ENCODE measurements at regions not wholly inside any gene's neighbourhood (a gene's known extent, or its start where the extent isn't known, plus 50 kb on each side); places are given as distances from the start of the nearest gene placed in this dataset.

DNA sequence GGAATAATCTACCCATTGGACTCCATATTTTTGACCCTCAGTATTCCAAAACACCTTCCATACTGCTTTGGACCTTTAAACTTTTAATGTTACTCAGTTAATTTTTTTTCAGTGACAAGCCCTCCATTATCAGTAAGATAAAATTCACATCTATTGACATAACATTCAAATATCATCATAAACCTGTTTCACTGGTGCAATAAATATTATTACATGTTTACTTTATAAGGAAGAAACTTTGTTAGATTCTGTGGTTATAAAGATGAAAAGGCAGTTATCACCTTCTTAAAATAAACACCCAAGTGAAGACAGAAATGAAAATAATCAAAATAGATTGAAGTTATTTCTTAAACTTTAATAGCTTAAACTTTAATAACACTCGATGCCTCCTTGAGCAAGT is 758.5 kb upstream of the ADGRL2 start:
- no peak for TF ChIP-seq EZH2phosphoT487 (IDR thresholded peaks at IDR 0.05; ENCODE audit: low read length)
- no peak for TF ChIP-seq EZH2 (optimal IDR thresholded peaks at IDR 0.05; ENCODE audit: low read depth, low read length)
- TF ChIP-seq, protein P1, sequence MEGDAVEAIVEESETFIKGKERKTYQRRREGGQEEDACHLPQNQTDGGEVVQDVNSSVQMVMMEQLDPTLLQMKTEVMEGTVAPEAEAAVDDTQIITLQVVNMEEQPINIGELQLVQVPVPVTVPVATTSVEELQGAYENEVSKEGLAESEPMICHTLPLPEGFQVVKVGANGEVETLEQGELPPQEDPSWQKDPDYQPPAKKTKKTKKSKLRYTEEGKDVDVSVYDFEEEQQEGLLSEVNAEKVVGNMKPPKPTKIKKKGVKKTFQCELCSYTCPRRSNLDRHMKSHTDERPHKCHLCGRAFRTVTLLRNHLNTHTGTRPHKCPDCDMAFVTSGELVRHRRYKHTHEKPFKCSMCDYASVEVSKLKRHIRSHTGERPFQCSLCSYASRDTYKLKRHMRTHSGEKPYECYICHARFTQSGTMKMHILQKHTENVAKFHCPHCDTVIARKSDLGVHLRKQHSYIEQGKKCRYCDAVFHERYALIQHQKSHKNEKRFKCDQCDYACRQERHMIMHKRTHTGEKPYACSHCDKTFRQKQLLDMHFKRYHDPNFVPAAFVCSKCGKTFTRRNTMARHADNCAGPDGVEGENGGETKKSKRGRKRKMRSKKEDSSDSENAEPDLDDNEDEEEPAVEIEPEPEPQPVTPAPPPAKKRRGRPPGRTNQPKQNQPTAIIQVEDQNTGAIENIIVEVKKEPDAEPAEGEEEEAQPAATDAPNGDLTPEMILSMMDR (IDR thresholded peaks at IDR 0.05; ENCODE audit: low read length) = no peak
- H3F3A ChIP-seq (ENCODE audit: insufficient read depth, low read length) = no peaks in the 10 kb centered on the region
- no peak overlapping the region for H2AFZ ChIP-seq (ENCODE audit: low read length)
- H3K4me1 ChIP-seq (ENCODE audit: low read length) = no peaks in the 10 kb centered on the region
- no peak for DNase-seq
- no peaks in the 10 kb centered on the region for H3K27me3 ChIP-seq (replicated peaks; ENCODE audit: insufficient read depth, low read length)
- no peak overlapping the region for H3K27ac ChIP-seq (ENCODE audit: low read length)
- no peaks in the 10 kb centered on the region for H3K9me2 ChIP-seq (replicated peaks; ENCODE audit: insufficient read depth, low read length)
- no peaks in the 10 kb centered on the region for H4K20me1 ChIP-seq (ENCODE audit: insufficient read depth, low read length)
- H3K9ac ChIP-seq (ENCODE audit: low read length) = no peak overlapping the region
- H3K36me3 ChIP-seq (replicated peaks; ENCODE audit: insufficient read depth, low read length) = no peaks in the 10 kb centered on the region
- H3K79me2 ChIP-seq (ENCODE audit: low read length) = no peaks in the 10 kb centered on the region
- H3K4me2 ChIP-seq (ENCODE audit: low read depth, low read length) = no peak overlapping the region
- no peaks in the 10 kb centered on the region; the same call in 1 of the 2 replicates for H3K9me3 ChIP-seq (replicated peaks; ENCODE audit: insufficient read depth, low read length)
- H3K4me3 ChIP-seq (ENCODE audit: low read length) = no peak overlapping the region

DNA sequence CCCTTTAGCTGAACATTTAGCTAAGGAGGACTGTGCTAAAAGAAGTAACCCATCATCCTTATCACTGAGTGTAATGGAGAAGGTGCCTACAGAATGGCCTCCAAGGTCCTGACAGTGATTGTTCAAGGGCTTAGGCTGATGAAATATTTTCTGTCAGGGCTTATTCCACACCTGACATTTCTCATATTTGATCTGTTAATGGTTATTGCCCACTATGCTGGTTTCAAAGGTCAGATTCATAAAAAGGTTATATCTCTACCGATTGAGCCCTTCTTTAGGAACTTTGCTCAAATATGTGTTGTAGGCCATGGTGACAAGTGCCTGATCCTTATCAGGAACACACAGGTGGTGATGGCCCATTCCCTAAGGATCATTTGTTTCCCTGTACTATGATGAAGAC is 766.4 kb upstream of the ADGRL2 start:
- no peak overlapping the region for H3K9ac ChIP-seq (ENCODE audit: low read length)
- no peaks in the 10 kb centered on the region for H3K9me3 ChIP-seq (replicated peaks; ENCODE audit: insufficient read depth, low read length)
- H2AFZ ChIP-seq (ENCODE audit: low read length) = no peak overlapping the region
- H3F3A ChIP-seq (ENCODE audit: insufficient read depth, low read length) = no peaks in the 10 kb centered on the region
- no peak overlapping the region for H3K27ac ChIP-seq (ENCODE audit: low read length)
- H3K4me2 ChIP-seq (ENCODE audit: low read depth, low read length) = no peak overlapping the region
- DNase-seq = no peak
- H3K4me3 ChIP-seq (ENCODE audit: low read length) = no peak overlapping the region
- no peaks in the 10 kb centered on the region for H4K20me1 ChIP-seq (ENCODE audit: insufficient read depth, low read length)
- H3K79me2 ChIP-seq (ENCODE audit: low read length) = no peaks in the 10 kb centered on the region
- H3K9me2 ChIP-seq (replicated peaks; ENCODE audit: insufficient read depth, low read length) = no peaks in the 10 kb centered on the region
- H3K27me3 ChIP-seq (replicated peaks; ENCODE audit: insufficient read depth, low read length) = no peaks in the 10 kb centered on the region
- H3K4me1 ChIP-seq (ENCODE audit: low read length) = no peaks in the 10 kb centered on the region
- TF ChIP-seq, protein P1 (IDR thresholded peaks at IDR 0.05; ENCODE audit: low read length) = no peak
- TF ChIP-seq EZH2 (optimal IDR thresholded peaks at IDR 0.05; ENCODE audit: low read depth, low read length) (no peak), EZH2phosphoT487 (IDR thresholded peaks at IDR 0.05; ENCODE audit: low read length) (no peak)
- no peaks in the 10 kb centered on the region for H3K36me3 ChIP-seq (replicated peaks; ENCODE audit: insufficient read depth, low read length)

DNA sequence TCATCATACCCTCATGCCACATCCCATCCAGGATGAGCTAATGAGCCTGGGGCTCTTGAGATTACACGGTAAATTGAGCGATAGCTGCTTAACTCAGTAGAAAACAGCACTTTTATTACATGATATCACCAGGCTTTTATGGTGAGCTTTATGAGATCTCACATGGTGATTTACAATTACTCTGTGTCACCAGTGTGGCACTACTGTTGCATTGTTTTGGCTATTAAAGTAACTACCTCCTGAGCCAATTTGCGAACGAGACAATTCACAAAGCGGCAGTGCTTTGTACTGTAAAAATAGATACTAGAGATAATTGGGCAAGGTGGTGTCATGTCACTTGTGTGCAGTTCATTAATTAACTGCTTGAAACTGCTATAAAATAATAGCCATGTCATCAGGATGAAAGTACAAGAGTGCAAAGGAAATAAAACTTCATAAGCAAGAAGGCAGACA is 767.7 kb upstream of the ADGRL2 start:
- no peak overlapping the region for H2AFZ ChIP-seq (ENCODE audit: low read length)
- no peaks in the 10 kb centered on the region for H3K9me3 ChIP-seq (replicated peaks; ENCODE audit: insufficient read depth, low read length)
- no peaks in the 10 kb centered on the region for H3K4me1 ChIP-seq (ENCODE audit: low read length)
- H3K9ac ChIP-seq (ENCODE audit: low read length) = no peak overlapping the region
- no peaks in the 10 kb centered on the region for H3K27me3 ChIP-seq (replicated peaks; ENCODE audit: insufficient read depth, low read length)
- TF ChIP-seq EZH2 (optimal IDR thresholded peaks at IDR 0.05; ENCODE audit: low read depth, low read length) (no peak), EZH2phosphoT487 (IDR thresholded peaks at IDR 0.05; ENCODE audit: low read length) (no peak)
- TF ChIP-seq, protein P1 (IDR thresholded peaks at IDR 0.05; ENCODE audit: low read length) = no peak
- H3K4me2 ChIP-seq (ENCODE audit: low read depth, low read length) = no peak overlapping the region
- DNase-seq = no peak
- H3K4me3 ChIP-seq (ENCODE audit: low read length) = no peak overlapping the region
- H3K79me2 ChIP-seq (ENCODE audit: low read length) = no peaks in the 10 kb centered on the region
- no peaks in the 10 kb centered on the region for H3F3A ChIP-seq (ENCODE audit: insufficient read depth, low read length)
- H4K20me1 ChIP-seq (ENCODE audit: insufficient read depth, low read length) = no peaks in the 10 kb centered on the region
- H3K36me3 ChIP-seq (replicated peaks; ENCODE audit: insufficient read depth, low read length) = no peaks in the 10 kb centered on the region
- no peak overlapping the region for H3K27ac ChIP-seq (ENCODE audit: low read length)
- no peaks in the 10 kb centered on the region for H3K9me2 ChIP-seq (replicated peaks; ENCODE audit: insufficient read depth, low read length)

All from MM.1S (cell line).